BJ (cell line): ENCODE measurements at regions not wholly inside any gene's neighbourhood (a gene's known extent, or its start where the extent isn't known, plus 50 kb on each side); places are given as distances from the start of the nearest gene placed in this dataset.

Experiments
- CTCF ChIA-PET: fragments of 350-600 bp; formaldehyde crosslinking; extraction: SDS; loops from one replicate; lab custom pipeline; 2021; ENCODE audit warnings: antibody characterized with exemption, inconsistent platforms; lab: Yijun Ruan, JAX
- POLR2A ChIA-PET: fragments of 300-600 bp; sonication (Branson Sonifier 250); formaldehyde crosslinking; extraction: SDS; loops from one replicate; lab custom pipeline; 2021; ENCODE audit warnings: antibody characterized with exemption; lab: Charles Lee
- DNase-seq: peaks from one replicate; pipeline ENCODE4 v3.0.0-alpha.2; 2011; ENCODE audit warnings: low read depth
- H3K27me3 ChIP-seq: 2 replicates; pipeline ENCODE4 v1.6.0; 2011; ENCODE audit warnings: low read length; ENCODE audit not compliant: control insufficient read depth, insufficient read depth
- H3K36me3 ChIP-seq: 2 replicates; pipeline ENCODE4 v1.5.1; 2011; ENCODE audit warnings: low read length; ENCODE audit not compliant: control insufficient read depth, insufficient read depth
- H3K4me3 ChIP-seq: 2 replicates; pipeline ENCODE4 v1.5.1; 2011; ENCODE audit warnings: low read depth, mild to moderate bottlenecking, control low read depth, low read length
- CTCF ChIP-seq: IDR thresholded peaks from 2 replicates; pipeline ENCODE4 v1.5.1; 2011; ENCODE audit warnings: low read depth, mild to moderate bottlenecking, control low read depth, inconsistent platforms, low read length, moderate library complexity; ENCODE audit not compliant: insufficient read depth

DNA sequence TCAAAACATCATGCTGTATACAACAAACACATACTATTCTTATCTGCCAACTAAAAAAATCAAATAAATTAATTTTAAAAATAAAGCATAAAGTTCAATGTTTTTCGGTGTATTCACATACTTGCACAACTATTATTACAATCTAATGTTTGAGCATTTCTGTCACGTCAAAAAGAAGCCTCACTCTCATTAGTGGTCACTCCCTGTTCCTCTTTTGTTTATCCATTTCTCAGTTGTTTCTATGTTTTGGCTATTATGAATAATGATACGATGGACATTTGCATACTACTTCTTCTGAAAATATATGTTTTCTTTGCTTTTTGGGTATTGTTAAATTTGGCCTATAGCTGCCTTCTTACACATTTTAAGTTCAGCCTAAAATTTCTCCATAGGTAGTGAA, 773.0 kb upstream of the HS6ST1 start:
- Histone ChIP-seq H3K4me3 (no peak overlapping the region), H3K27me3 (no peaks in the 10 kb centered on the region), H3K36me3 (no peaks in the 10 kb centered on the region)
- POLR2A ChIA-PET: no interaction called here
- TF ChIP-seq CTCF: no peak
- DNase-seq: no peak
- CTCF ChIA-PET: no interaction called here

- DNase-seq: no peak
These were observed 774.3 kb upstream of the HS6ST1 start for GRCh38 chr2:129092956-129093355.

GRCh38 chr2:129101186-129101585, 782.5 kb upstream of the HS6ST1 start:
- Histone ChIP-seq H3K36me3 (no peaks in the 10 kb centered on the region), H3K4me3 (no peak overlapping the region), H3K27me3 (no peaks in the 10 kb centered on the region)
- no peak for DNase-seq
- CTCF ChIA-PET: no interaction called here
- POLR2A ChIA-PET: no interaction called here
- TF ChIP-seq CTCF: no peak

More at GRCh38 chr2:129092956-129093355, 774.3 kb upstream of the HS6ST1 start:
- H3K4me3 ChIP-seq: no peak overlapping the region
- POLR2A ChIA-PET: no interaction called here
- TF ChIP-seq CTCF: no peak
- CTCF ChIA-PET: no interaction called here
- H3K27me3 ChIP-seq: no peaks in the 10 kb centered on the region
- H3K36me3 ChIP-seq: no peaks in the 10 kb centered on the region

- CTCF ChIA-PET: no interaction called here
- H3K27me3 ChIP-seq: no peaks in the 10 kb centered on the region
These were observed 785.5 kb upstream of the HS6ST1 start for GRCh38 chr2:129103936-129104878.

More at GRCh38 chr2:129103936-129104878, 785.5 kb upstream of the HS6ST1 start:
- H3K4me3 ChIP-seq: no peak overlapping the region
- DNase-seq: no peak
- no peak for TF ChIP-seq CTCF
- POLR2A ChIA-PET: no interaction called here
- no peaks in the 10 kb centered on the region for H3K36me3 ChIP-seq
